ENCODE measurements at regions not wholly inside any gene's neighbourhood (a gene's known extent, or its start where the extent isn't known, plus 50 kb on each side); places are given as distances from the start of the nearest gene placed in this dataset.
A peak's percentile ranks its signal among the peaks of the same experiment; 100 is the strongest.

GRCh38 chr1:229194096-229194495 is 76.8 kb upstream of the RAB4A start:
- intact Hi-C loops (cut with DNase I), result no loop called here
- ATAC-seq (no peak), DNase-seq (no peak)
- Histone ChIP-seq H3K9me3 (no peaks in the 10 kb centered on the region), H3K4me3 (no peak overlapping the region), H3K36me3 (no peaks in the 10 kb centered on the region), H3K27me3 (ENCODE audit: low read depth) (no peaks in the 10 kb centered on the region), H3K27ac (no peak overlapping the region), H3K4me1 (peaks cover 4% of the 10 kb centered on the region)
- TF ChIP-seq CTCF (IDR thresholded peaks at IDR 0.05), result no peak

DNA sequence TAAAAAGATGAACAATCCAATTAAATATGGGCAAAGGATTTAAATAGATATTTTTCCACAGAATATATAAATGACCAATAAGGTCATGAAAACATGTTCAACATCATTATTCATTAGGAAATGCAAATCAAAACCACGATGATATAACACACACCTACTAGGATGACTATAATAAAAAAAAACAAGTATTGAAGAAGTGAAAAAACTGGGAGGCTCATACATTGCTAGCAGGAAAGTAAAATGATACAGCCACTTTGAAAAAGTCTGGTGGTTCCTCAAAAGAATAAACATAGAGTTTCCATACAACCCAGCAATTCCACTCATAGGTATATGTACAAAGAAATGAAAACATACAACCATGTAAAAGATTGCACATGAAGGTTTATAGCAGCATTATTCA is 75.7 kb upstream of the RAB4A start:
- DNase-seq (no peak), ATAC-seq (no peak)
- TF ChIP-seq CTCF (IDR thresholded peaks at IDR 0.05), result no peak
- no peaks in the 10 kb centered on the region for H3K9me3 ChIP-seq
- intact Hi-C loops (cut with DNase I), result no loop called here
- H3K27me3 ChIP-seq (ENCODE audit: low read depth), result no peaks in the 10 kb centered on the region
- H3K36me3 ChIP-seq, result no peaks in the 10 kb centered on the region
- no peak overlapping the region for H3K27ac ChIP-seq
- H3K4me1 ChIP-seq, result peaks cover 13% of the 10 kb centered on the region
- H3K4me3 ChIP-seq, result no peak overlapping the region

- Histone ChIP-seq H3K27ac (no peak overlapping the region), H3K4me3 (no peak overlapping the region), H3K36me3 (no peaks in the 10 kb centered on the region), H3K27me3 (ENCODE audit: low read depth) (no peaks in the 10 kb centered on the region), H3K4me1 (peaks cover 12% of the 10 kb centered on the region), H3K9me3 (no peaks in the 10 kb centered on the region)
- no peak for TF ChIP-seq CTCF (IDR thresholded peaks at IDR 0.05)
- no peak for ATAC-seq
- intact Hi-C loops (cut with DNase I), result no loop called here
- DNase-seq, result no peak
Measured at GRCh38 chr1:229196404-229197264, 74.3 kb upstream of the RAB4A start.

DNA sequence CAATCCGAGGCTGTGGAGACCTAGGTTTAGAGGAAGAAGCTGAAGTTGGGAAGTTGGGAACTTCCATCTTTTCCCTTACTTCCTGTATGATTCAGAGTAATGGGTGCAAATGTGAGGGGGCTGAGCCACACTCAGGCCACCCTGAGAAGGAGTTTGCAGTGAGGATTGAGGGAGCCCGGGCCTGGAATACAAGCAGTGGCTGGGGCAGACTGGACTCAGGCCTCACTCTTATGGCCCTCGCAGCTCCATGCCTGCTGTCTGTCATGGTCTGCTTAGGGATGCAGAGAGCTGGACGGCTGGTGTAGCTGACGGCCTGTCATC is 73.7 kb upstream of the RAB4A start:
- no peaks in the 10 kb centered on the region for H3K36me3 ChIP-seq
- no peak for TF ChIP-seq CTCF (IDR thresholded peaks at IDR 0.05)
- no peak overlapping the region for H3K27ac ChIP-seq
- peaks cover 9% of the 10 kb centered on the region for H3K4me1 ChIP-seq
- DNase-seq (no peak), ATAC-seq (no peak)
- H3K27me3 ChIP-seq (ENCODE audit: low read depth), result no peaks in the 10 kb centered on the region
- no peaks in the 10 kb centered on the region for H3K9me3 ChIP-seq
- no peak overlapping the region for H3K4me3 ChIP-seq
- intact Hi-C loops (cut with DNase I), result no loop called here

GRCh38 chr1:229199261-229200243 is 71.4 kb upstream of the RAB4A start:
- intact Hi-C loops (cut with DNase I), result no loop called here
- peaks cover 9% of the 10 kb centered on the region for H3K4me1 ChIP-seq
- DNase-seq (peak; percentile 71), ATAC-seq (peak; percentile 76 to 77)
- no peak for TF ChIP-seq CTCF (IDR thresholded peaks at IDR 0.05)
- peak overlapping the region; percentile 4 for H3K4me3 ChIP-seq
- H3K9me3 ChIP-seq, result no peaks in the 10 kb centered on the region
- no peaks in the 10 kb centered on the region for H3K36me3 ChIP-seq
- peak overlapping the region; percentile 53 for H3K27ac ChIP-seq
- H3K27me3 ChIP-seq (ENCODE audit: low read depth), result no peaks in the 10 kb centered on the region

Measured in lower lobe of right lung (tissue), 2 donors.